Thyroid gland (tissue), 4 donors: ENCODE measurements at regions not wholly inside any gene's neighbourhood (a gene's known extent, or its start where the extent isn't known, plus 50 kb on each side); places are given as distances from the start of the nearest gene placed in this dataset.

Experiments used
- POLR2A ChIP-seq, 2 donors: fragments of 450-650 bp; IDR thresholded peaks; one replicate each; pipeline ENCODE4 v1.6.1; 2017; ENCODE audit warnings: antibody characterized with exemption in 2 of 2, mild to moderate bottlenecking in 2 of 2, moderate library complexity in 1 of 2
- TF ChIP-seq, protein P1 (sequence below), 6 experiments: fragments of 200-600 bp in 3 of 6; fragments of 450-650 bp in 3 of 6; sonication (generic) in 3 of 6; IDR thresholded peaks; one replicate each; pipeline ENCODE4 v1.5.1; 2016 to 2019; ENCODE audit warnings: antibody characterized with exemption in 6 of 6, mild to moderate bottlenecking in 2 of 6, inconsistent platforms in 1 of 6, moderate library complexity in 1 of 6

- TF ChIP-seq, protein P1, sequence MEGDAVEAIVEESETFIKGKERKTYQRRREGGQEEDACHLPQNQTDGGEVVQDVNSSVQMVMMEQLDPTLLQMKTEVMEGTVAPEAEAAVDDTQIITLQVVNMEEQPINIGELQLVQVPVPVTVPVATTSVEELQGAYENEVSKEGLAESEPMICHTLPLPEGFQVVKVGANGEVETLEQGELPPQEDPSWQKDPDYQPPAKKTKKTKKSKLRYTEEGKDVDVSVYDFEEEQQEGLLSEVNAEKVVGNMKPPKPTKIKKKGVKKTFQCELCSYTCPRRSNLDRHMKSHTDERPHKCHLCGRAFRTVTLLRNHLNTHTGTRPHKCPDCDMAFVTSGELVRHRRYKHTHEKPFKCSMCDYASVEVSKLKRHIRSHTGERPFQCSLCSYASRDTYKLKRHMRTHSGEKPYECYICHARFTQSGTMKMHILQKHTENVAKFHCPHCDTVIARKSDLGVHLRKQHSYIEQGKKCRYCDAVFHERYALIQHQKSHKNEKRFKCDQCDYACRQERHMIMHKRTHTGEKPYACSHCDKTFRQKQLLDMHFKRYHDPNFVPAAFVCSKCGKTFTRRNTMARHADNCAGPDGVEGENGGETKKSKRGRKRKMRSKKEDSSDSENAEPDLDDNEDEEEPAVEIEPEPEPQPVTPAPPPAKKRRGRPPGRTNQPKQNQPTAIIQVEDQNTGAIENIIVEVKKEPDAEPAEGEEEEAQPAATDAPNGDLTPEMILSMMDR (IDR thresholded peaks at IDR 0.05): no peak
- TF ChIP-seq POLR2A (IDR thresholded peaks at IDR 0.05): no peak
These were observed 436.8 kb downstream of the KCNJ2 start for GRCh38 chr17:70606086-70606485.
